Stimulated activated CD8-positive, alpha-beta memory T cell treated with anti-CD3 and anti-CD28 coated beads, Interleukin-7, amount 100 ng/mL, for 24 hours (primary cell): ENCODE measurements at regions not wholly inside any gene's neighbourhood (a gene's known extent, or its start where the extent isn't known, plus 50 kb on each side); places are given as distances from the start of the nearest gene placed in this dataset.

ENCODE experiments used
- DNase-seq: peaks from one replicate; pipeline ENCODE4 v3.0.0-alpha.2; 2020; ENCODE audit warnings: low read depth

DNA sequence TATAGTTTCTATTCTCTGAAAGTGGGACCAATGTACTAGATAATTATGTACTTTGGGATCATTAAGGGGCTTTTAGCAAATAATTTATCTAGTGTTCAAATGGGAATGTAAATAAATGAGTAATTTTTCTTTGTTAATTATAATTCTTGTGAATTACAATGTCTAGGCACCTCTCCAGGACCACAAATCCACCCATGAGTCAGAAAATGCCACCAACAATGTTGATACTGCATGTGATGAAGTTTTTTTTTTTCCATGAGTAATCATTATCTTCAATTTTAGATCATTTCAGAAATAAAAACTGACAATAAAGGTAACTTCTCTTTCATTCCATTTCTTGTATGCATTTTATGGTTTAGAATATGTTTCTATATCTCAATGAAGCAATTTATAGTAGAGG lies 470.3 kb downstream of the VRK1 start:
- no peak for DNase-seq

DNA sequence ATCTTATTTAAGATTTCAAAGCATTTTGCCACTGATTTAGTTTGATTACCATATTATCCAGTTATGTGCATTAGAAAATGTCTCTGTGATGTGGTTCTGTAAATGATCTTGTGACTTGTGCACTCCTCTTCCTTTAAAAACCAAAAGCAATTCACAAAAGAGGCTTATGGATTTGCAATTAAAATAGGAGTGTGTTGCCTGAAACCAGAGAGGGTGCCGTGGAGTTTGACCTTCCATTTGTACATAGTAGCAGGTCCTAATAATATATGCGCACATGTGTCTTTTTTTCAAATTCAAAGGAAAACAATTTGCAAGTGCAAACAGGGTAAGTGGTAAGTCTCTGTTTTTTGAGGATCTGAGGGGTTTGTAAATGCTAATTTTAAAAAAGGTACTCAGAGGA lies 470.9 kb downstream of the VRK1 start:
- DNase-seq: no peak

- DNase-seq: no peak
Observed at GRCh38 chr14:97270308-97270707, 473.1 kb downstream of the VRK1 start.

DNA sequence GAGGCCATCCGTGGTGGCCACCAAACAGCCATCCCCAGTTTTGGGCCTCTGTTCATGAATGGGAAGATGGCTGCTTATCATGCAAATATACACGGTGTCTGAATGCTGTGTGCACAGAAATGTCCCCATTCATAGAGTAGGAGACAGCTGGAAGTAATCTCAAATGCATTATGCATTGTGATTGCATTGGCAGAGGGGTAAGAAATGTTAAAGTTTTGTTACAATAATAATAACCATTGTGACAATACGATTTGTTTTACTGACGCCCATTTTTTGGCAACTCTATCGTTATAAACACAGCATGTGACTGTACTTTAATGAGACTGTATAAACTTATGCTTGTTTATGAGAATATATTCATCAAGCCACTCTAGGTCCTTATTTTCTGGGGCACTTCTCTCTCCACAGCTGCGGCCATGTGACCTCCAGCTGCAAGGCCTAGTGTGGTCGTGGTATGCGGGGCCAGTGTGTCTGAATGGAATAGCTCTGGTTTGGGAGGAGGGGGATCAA lies 474.3 kb downstream of the VRK1 start:
- no peak for DNase-seq

DNA sequence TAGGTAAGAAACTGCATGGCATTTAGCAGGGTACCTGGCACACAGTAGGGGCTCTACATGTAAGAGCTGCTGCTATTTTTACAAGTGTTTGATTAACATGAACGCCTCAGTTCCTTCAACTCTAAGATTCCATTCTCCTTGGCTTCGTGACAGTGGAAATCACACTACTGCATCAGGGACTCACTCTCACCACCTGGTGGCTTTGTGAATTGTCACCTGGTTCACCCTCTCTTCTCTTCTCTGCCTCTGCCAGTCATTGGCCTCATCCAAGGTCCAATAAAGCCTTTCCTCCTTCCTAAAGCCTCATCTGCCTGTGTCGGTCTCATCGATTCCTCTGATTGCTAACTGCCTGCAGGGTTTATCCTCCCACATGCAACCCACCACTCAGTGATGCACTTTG lies 476.4 kb downstream of the VRK1 start:
- no peak for DNase-seq

DNA sequence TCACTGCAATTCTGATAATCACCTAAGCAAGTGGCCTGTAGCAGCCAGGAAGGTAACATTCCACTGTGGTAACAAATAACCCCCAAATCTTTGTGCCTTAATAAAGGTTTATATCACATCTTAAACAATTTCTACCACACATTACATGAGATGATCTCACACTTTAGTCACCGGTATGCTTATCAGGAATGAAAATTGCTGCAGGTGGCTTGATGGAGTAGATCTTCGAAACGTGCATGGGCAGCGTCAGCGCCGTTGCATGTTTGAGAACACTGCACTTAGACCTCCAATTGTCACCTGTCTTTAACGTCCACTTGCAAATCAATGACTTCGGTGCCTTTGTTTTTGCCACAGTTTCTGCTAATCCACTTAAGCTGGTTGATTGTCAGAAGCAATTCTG lies 477.4 kb downstream of the VRK1 start:
- no peak for DNase-seq

DNA sequence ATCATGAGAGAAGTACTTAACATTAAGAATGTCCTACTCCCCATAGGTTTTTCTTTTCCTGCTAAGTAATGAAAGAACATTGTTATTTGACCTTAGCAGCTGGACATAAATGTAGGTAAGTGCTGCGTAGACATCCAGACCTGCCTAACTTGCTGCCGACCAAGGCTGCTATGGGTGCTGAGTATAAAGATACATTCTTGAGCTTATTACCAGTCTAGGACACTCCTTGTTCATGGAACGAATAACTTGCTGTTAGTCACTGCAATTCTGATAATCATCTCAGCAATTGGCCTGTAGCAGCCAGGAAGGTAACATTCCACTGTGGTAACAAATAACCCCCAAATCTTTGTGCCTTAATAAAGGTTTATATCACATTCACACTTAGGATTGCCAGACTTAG lies 478.1 kb downstream of the VRK1 start:
- DNase-seq: no peak

DNA sequence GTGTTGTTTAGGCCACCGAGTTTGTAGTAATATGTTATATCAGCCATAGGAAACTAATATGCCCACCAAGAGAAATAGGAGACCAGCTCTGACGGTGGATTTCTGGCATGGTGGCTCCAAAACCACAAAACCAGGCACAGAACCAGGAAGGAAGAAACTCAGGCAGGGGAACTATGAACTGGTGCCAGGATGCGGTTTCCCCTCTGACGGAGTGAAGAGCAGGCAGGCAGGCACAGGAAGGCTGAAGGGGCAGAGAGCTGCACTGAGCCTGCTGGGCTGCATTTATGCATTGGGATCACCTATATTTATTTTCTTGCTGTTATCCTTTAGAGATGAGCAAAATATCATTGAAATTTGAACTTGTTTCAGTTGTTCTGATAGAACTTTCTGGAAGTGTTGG lies 479.4 kb downstream of the VRK1 start:
- no peak for DNase-seq

GRCh38 chr14:97277711-97278110 lies 480.5 kb downstream of the VRK1 start:
- no peak for DNase-seq

- DNase-seq: no peak
Observed at GRCh38 chr14:97280526-97280925, 483.3 kb downstream of the VRK1 start.

DNA sequence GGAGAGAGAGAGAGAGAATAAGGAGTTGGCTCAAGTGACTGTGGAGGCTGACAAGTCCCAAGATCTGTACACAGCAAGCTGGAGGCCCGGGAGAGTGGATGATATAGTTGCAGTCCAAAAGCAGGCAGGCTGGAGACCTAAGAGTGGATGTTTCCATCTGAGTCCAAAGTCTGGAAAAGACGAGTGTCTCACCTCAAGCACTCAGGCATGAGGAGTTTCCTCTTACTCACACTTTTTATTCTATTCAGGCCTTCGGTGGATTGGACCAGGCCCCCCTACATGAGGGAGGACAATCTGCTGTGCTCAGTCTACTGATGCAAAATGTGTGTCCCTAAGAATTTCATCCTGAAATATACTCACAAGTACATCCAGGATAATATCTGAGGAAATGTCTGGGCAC lies 484.6 kb downstream of the VRK1 start:
- no peak for DNase-seq

GRCh38 chr14:97282210-97283004 lies 485.2 kb downstream of the VRK1 start:
- DNase-seq: no peak

DNA sequence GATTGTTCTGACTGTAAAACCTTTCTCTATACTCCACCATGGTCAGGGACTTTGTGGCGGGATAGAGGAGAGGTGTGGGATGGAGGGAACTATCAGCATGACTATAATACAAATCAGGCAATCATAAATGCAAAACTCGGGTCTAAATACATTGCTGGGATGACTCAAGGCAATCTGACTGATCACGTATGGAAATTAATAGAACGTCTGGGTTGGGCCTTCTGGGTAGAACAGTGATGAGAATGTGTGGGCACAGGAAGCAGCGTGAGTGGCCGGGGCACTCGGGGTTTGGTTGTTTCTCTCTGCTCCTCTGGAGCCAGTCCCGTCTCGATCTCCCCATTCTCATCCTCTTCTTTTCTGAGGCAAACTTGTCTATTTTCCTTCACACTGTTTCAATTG lies 485.8 kb downstream of the VRK1 start:
- DNase-seq: no peak

- DNase-seq: no peak
Observed at GRCh38 chr14:97283426-97283825, 486.2 kb downstream of the VRK1 start.

DNA sequence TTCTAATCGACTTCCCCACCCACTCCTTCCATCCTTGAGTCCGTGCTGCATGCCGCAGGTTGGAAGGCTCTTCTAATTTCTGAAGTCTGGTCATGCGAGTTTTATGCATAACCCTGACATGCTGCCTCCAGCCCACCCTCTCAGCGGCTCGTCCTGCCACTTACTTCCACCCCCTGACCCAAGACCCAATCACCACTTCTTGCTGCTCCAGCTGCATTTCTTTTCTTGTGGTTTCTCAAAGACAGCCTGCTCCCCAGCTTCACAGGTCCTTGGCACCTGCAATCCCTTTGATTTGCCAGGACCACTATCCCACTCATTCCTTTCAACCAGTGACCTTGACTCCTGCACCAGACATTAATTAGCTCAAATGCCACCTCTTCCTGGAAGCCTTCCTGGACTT lies 486.7 kb downstream of the VRK1 start:
- no peak for DNase-seq

- DNase-seq: no peak
Observed at GRCh38 chr14:97287956-97288355, 490.8 kb downstream of the VRK1 start.

- DNase-seq: no peak
Observed at GRCh38 chr14:97290065-97290464, 492.9 kb downstream of the VRK1 start.

GRCh38 chr14:97290977-97291376 lies 493.8 kb downstream of the VRK1 start:
- DNase-seq: no peak

- no peak for DNase-seq
Observed at GRCh38 chr14:97293659-97294058, 496.5 kb downstream of the VRK1 start.

- no peak for DNase-seq
Observed at GRCh38 chr14:97295108-97295710, 498.0 kb downstream of the VRK1 start.

DNA sequence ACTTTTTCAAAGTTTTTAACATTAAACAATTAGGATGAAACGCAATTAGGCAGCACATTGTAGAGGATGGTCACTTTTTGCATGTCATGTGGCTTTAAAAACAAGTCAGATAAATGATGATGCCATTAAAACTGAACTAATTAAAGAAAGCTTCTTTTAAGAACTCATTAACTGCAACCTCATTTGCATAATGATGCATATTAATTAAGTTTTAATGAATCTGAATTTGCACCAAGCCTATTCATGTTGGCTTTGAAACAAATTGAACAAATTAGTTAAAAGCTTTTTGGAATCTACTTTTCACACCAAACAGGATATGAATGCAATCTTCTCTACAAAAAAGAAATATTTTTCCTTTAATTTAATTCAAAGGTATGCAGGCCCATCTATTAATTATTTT lies 499.0 kb downstream of the VRK1 start:
- DNase-seq: no peak

GRCh38 chr14:97297100-97297499 lies 499.9 kb downstream of the VRK1 start:
- no peak for DNase-seq

GRCh38 chr14:97298331-97298730 lies 501.1 kb downstream of the VRK1 start:
- no peak for DNase-seq

DNA sequence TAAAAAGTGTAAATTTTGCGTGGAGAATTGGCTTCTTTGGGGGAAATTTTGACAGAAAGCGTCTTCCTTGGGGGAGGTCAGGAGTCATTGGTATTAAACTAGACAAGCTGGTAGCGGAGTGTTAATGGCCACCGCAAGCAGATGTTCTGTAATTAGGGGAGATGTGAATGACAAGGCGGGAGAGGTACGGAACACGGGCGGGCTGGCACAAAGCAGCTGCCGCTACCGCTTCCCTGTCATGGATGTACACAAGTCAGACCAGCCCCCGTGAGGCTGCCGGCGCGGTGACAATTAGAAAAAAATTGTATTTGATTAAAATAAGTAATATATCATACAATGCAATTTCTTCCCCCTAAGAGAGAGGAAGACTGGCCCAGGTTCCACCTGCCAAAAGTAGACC lies 501.6 kb downstream of the VRK1 start:
- no peak for DNase-seq
